OCI-LY7 (cell line): ENCODE measurements at regions not wholly inside any gene's neighbourhood (a gene's known extent, or its start where the extent isn't known, plus 50 kb on each side); places are given as distances from the start of the nearest gene placed in this dataset.

ENCODE experiments used
- BruUV-seq: library from RNA; stranded (reverse); fragments of 400-500 nt; replicated peaks from 2 replicates; lab custom pipeline; 2021; lab: Mats Ljungman, UMichigan
- CTCF ChIA-PET: fragments of 300-600 bp; sonication (Branson Sonifier 250); formaldehyde crosslinking; loops from one replicate; lab custom pipeline; 2022; ENCODE audit warnings: antibody characterized with exemption; ENCODE audit not compliant: unreplicated experiment; lab: Charles Lee
- POLR2A ChIA-PET: fragments of 300-600 bp; sonication (Branson Sonifier 250); formaldehyde crosslinking; loops from one replicate; lab custom pipeline; 2022; ENCODE audit warnings: antibody characterized with exemption; lab: Charles Lee
- DNase-seq: peaks from one replicate; pipeline ENCODE4 v3.0.0-alpha.2; 2015; ENCODE audit warnings: low spot score
- H2AFZ ChIP-seq: fragments of 200-600 bp; sonication (generic), shearing (Covaris generic); 2 replicates; pipeline ENCODE4 v1.6.1; 2014; ENCODE audit warnings: mild to moderate bottlenecking, antibody characterized with exemption, low read length, moderate library complexity
- H3K27ac ChIP-seq: fragments of 200-600 bp; sonication (generic); 2 replicates; pipeline ENCODE4 v1.5.1; 2014; ENCODE audit warnings: mixed run types, low read depth, mild to moderate bottlenecking, moderate library complexity, low read length, inconsistent platforms; ENCODE audit not compliant: poor library complexity, severe bottlenecking
- H3K36me3 ChIP-seq: fragments of 200-600 bp; sonication (generic); 2 replicates; pipeline ENCODE4 v1.6.1; 2014; ENCODE audit warnings: mild to moderate bottlenecking, antibody characterized with exemption, low read length, moderate library complexity, mixed read lengths; ENCODE audit not compliant: insufficient read depth
- H3K4me1 ChIP-seq: fragments of 200-600 bp; sonication (generic); 2 replicates; pipeline ENCODE4 v1.5.1; 2014; ENCODE audit warnings: mild to moderate bottlenecking, low read length; ENCODE audit not compliant: insufficient read depth, poor library complexity, severe bottlenecking
- H3K4me2 ChIP-seq: fragments of 200-600 bp; sonication (generic); 2 replicates; pipeline ENCODE4 v1.6.1; 2014; ENCODE audit warnings: mild to moderate bottlenecking, low read length
- H3K4me3 ChIP-seq: fragments of 200-600 bp; sonication (generic); 2 replicates; pipeline ENCODE4 v1.5.1; 2014; ENCODE audit warnings: mild to moderate bottlenecking, low read depth, low read length; ENCODE audit not compliant: poor library complexity, severe bottlenecking
- H3K79me2 ChIP-seq: fragments of 200-600 bp; sonication (generic); 2 replicates; pipeline ENCODE4 v1.6.1; 2016; ENCODE audit warnings: low read depth, mild to moderate bottlenecking, low read length, moderate library complexity, mixed read lengths; ENCODE audit not compliant: insufficient read depth
- H3K9me2 ChIP-seq: fragments of 200-600 bp; sonication (generic); 2 replicates; pipeline ENCODE4 v1.6.1; 2016; ENCODE audit warnings: mild to moderate bottlenecking, low read length, mixed read lengths; ENCODE audit not compliant: insufficient read depth
- H3K9me3 ChIP-seq: fragments of 200-600 bp; sonication (generic); 2 replicates; pipeline ENCODE4 v1.6.1; 2014; ENCODE audit warnings: mild to moderate bottlenecking, mixed run types, low read length, mixed read lengths
- H4K20me1 ChIP-seq: fragments of 200-600 bp; sonication (generic); 2 replicates; pipeline ENCODE4 v1.6.1; 2014; ENCODE audit warnings: mild to moderate bottlenecking, antibody characterized with exemption, low read length, moderate library complexity, mixed read lengths; ENCODE audit not compliant: insufficient read depth
- EZH2phosphoT487 ChIP-seq: fragments of 200-600 bp; sonication (generic); IDR thresholded peaks from 2 replicates; pipeline ENCODE4 v1.6.1; 2018; ENCODE audit warnings: low read depth, borderline replicate concordance, mild to moderate bottlenecking, mixed run types, antibody characterized with exemption, low read length, moderate library complexity, mixed read lengths
- intact Hi-C: fragments of 100-400 bp; cut with micrococcal nuclease; formaldehyde crosslinking; loops from one replicate; pipeline ENCODE4 v1.10.0; 2022; ENCODE audit not compliant: unreplicated experiment
- TF ChIP-seq, protein P1 (sequence below): fragments of 200-600 bp; sonication (generic); conservative IDR thresholded peaks from 2 replicates; pipeline ENCODE4 v1.5.1; 2014; ENCODE audit warnings: mild to moderate bottlenecking, antibody characterized with exemption, low read length, moderate library complexity, mixed read lengths

DNA sequence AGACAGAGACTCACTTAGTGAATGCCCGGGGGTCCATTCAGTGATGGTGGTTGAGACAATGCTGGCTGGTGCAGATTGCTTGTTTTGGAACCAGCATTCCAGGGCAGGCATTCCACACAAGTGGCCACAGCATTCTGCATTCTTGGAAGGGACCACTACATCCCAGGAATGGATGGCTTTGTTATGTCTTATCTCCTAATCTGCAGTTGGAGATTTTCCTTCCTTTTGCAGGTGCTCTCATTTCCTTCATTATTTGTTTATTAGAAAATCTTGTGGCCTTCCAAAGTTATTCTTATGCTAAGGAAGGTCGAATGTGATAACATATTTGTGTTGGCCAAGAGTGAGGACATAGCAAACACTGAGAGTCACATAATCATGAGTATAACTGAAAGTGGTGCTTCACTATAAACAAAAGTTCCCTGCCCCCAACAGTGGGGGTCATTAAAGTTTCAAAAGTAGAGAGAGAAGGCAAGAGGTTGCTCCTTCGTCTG is 66.0 kb downstream of the BMP4 start:
- CTCF ChIA-PET = no interaction called here
- no peaks in the 10 kb centered on the region for H3K36me3 ChIP-seq
- no peak overlapping the region for H2AFZ ChIP-seq
- no peaks in the 10 kb centered on the region for H3K9me2 ChIP-seq
- no TSS peak for BruUV-seq
- H3K4me3 ChIP-seq = no peak overlapping the region
- POLR2A ChIA-PET = no interaction called here
- H3K27ac ChIP-seq = no peak overlapping the region
- H3K9me3 ChIP-seq = no peaks in the 10 kb centered on the region
- no peaks in the 10 kb centered on the region for H3K4me1 ChIP-seq
- intact Hi-C loops = no loop called here
- no peak overlapping the region for H3K4me2 ChIP-seq
- H4K20me1 ChIP-seq = no peaks in the 10 kb centered on the region
- no peak for DNase-seq
- TF ChIP-seq EZH2phosphoT487 = no peak
- TF ChIP-seq, protein P1, sequence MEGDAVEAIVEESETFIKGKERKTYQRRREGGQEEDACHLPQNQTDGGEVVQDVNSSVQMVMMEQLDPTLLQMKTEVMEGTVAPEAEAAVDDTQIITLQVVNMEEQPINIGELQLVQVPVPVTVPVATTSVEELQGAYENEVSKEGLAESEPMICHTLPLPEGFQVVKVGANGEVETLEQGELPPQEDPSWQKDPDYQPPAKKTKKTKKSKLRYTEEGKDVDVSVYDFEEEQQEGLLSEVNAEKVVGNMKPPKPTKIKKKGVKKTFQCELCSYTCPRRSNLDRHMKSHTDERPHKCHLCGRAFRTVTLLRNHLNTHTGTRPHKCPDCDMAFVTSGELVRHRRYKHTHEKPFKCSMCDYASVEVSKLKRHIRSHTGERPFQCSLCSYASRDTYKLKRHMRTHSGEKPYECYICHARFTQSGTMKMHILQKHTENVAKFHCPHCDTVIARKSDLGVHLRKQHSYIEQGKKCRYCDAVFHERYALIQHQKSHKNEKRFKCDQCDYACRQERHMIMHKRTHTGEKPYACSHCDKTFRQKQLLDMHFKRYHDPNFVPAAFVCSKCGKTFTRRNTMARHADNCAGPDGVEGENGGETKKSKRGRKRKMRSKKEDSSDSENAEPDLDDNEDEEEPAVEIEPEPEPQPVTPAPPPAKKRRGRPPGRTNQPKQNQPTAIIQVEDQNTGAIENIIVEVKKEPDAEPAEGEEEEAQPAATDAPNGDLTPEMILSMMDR = no peak
- H3K79me2 ChIP-seq = no peaks in the 10 kb centered on the region

DNA sequence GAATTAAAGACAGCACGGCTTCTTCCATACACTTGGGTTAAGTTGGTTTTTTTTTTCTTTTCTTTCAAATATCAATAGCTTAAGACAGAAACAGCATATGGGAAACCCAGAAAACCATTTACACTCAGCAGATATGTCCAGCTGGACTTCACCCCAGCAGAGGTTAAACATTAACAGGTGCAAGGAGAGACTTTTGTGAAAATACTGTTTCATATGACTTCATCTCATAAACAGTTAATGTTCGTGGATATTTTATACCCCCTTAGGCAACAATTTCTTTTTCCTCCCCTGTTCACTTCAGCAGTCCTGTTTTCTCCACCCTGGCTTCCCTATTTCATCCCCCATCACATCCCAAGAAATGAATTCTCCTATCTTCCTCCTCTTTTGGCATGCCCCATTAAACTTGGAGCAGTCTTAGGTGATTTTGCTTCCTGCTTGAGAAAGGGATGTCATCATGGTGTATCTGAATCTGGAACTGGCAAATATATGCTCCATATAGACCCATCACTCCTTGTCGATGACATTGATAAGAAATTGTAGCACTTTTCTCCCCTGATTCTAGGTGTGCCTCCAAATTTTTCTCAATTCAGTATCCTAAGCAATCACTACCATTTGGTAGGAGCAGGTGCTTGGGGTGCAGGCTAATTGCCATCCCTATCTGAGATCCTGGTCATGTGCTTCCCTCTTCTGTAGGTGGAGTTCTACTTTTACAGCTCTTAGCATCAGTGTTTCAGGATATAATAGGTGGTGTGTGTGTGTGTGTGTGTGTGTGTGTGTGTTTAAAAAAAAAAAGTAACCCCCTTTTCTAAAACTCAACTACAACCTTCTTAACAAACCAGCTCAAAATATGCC is 67.9 kb downstream of the BMP4 start:
- no peak overlapping the region for H3K4me3 ChIP-seq
- no peak overlapping the region for H2AFZ ChIP-seq
- no TSS peak for BruUV-seq
- CTCF ChIA-PET = interaction anchor here (0.6 kb wide), 1 partner anchor 12 kb away, joined by 4 read pairs; no protein-coding TSS in a partner anchor
- H3K36me3 ChIP-seq = no peaks in the 10 kb centered on the region
- H4K20me1 ChIP-seq = no peaks in the 10 kb centered on the region
- H3K27ac ChIP-seq = no peak overlapping the region
- POLR2A ChIA-PET = no interaction called here
- H3K9me3 ChIP-seq = no peaks in the 10 kb centered on the region
- intact Hi-C loops = no loop called here
- H3K4me2 ChIP-seq = no peak overlapping the region
- no peaks in the 10 kb centered on the region for H3K9me2 ChIP-seq
- no peaks in the 10 kb centered on the region for H3K79me2 ChIP-seq
- no peak for DNase-seq
- no peaks in the 10 kb centered on the region for H3K4me1 ChIP-seq
- TF ChIP-seq, protein P1 = no peak
- no peak for TF ChIP-seq EZH2phosphoT487

DNA sequence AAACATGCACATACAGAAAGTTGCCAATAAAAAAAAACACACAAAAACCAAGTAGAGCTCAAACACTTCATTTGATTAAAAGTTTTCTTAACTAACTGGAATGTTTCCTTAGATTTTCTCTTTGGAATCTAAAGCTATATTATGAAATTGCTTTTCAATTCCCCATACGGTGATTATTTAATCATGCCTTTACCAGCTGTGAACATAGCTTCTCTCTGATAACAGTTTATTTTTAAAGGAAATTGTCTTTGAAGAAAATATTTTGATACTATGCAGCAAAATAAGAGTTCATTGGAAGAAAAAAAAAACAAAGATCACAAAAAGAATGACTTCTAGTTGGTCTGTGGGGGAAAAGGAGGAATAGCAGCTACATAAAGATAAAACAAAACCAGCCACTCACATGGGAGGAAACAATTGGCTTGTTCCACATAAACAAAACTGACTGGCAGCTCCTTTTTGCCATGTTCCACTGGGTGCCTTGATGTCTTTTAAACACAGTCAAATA is 71.4 kb downstream of the BMP4 start:
- no TSS peak for BruUV-seq
- Histone ChIP-seq H3K79me2 (no peaks in the 10 kb centered on the region), H3K4me3 (no peak overlapping the region), H3K9me3 (no peaks in the 10 kb centered on the region), H3K36me3 (no peaks in the 10 kb centered on the region), H2AFZ (no peak overlapping the region), H3K4me1 (no peaks in the 10 kb centered on the region), H3K4me2 (no peak overlapping the region), H3K27ac (no peak overlapping the region), H3K9me2 (no peaks in the 10 kb centered on the region), H4K20me1 (no peaks in the 10 kb centered on the region)
- ChIA-PET CTCF (no interaction called here), POLR2A (no interaction called here)
- TF ChIP-seq, protein P1 = no peak
- no peak for TF ChIP-seq EZH2phosphoT487
- intact Hi-C loops = no loop called here
- no peak for DNase-seq
